HCT116 (cell line): ENCODE measurements at regions not wholly inside any gene's neighbourhood (a gene's known extent, or its start where the extent isn't known, plus 50 kb on each side); places are given as distances from the start of the nearest gene placed in this dataset.
A peak's percentile ranks its signal among the peaks of the same experiment; 100 is the strongest.
"Not testable (repeated sequence)": the region's sequence is repeated elsewhere in the genome, so short reads cannot be mapped to it uniquely, and the experiment has no call there.

Source experiments
- ATAC-seq: fragments of 200-7000 bp; cut with Tn5 transposase; 2 replicates; pipeline ENCODE4 v1.9.1; 2020; ENCODE audit warnings: mild to moderate bottlenecking, moderate library complexity
- BruUV-seq: library from RNA; stranded (reverse); fragments of 400-500 nt; replicated peaks from 2 replicates; lab custom pipeline; 2021; lab: Mats Ljungman, UMichigan
- CTCF ChIA-PET: fragments of 300-600 bp; sonication (Branson Sonifier 250); formaldehyde crosslinking; loops from one replicate; lab custom pipeline; 2021; ENCODE audit warnings: antibody characterized with exemption; lab: Charles Lee
- POLR2A ChIA-PET: fragments of 300-600, 350-600 bp; sonication (Branson Sonifier 250); formaldehyde crosslinking; loops from one replicate; lab custom pipeline; 2021; ENCODE audit warnings: antibody characterized with exemption; lab: Charles Lee
- RAD21 ChIA-PET, 2 experiments: fragments of 300-600 bp; sonication (Branson Sonifier 250); formaldehyde crosslinking; loops; one replicate each; lab custom pipeline; 2023; ENCODE audit warnings: low total read pairs in 2 of 2; ENCODE audit not compliant: uncharacterized antibody in 2 of 2, unreplicated experiment in 2 of 2, low non-redundant PET in 1 of 2; lab: Charles Lee
- DNase-seq: peaks from one replicate; pipeline ENCODE4 v3.0.0-alpha.2; 2010; ENCODE audit warnings: low read depth, low spot score
- H2AFZ ChIP-seq: fragments of 200-600 bp; shearing (Covaris generic), sonication (generic); 2 replicates; pipeline ENCODE4 v1.6.1; 2017; ENCODE audit warnings: low read depth, mixed run types, mixed read lengths, antibody characterized with exemption, low read length; ENCODE audit not compliant: poor library complexity, severe bottlenecking
- H3K27ac ChIP-seq: 2 replicates; pipeline ENCODE4 v1.5.1; 2012; ENCODE audit warnings: low read depth, low read length
- H3K27me3 ChIP-seq: fragments of 200-600 bp; sonication (generic); 2 replicates; pipeline ENCODE4 v1.6.1; 2016; ENCODE audit warnings: mixed run types, low read length, mixed read lengths; ENCODE audit not compliant: insufficient read depth
- H3K36me3 ChIP-seq, 2 experiments: fragments of 200-500 bp in 1 of 2; fragments of 200-600 bp in 1 of 2; sonication (Bioruptor generic) in 1 of 2; sonication (generic) in 1 of 2; 2 replicates each; pipeline versions ENCODE4 v1.5.1 to v1.6.1; 2014 to 2016; ENCODE audit warnings: low read length in 2 of 2, inconsistent platforms in 1 of 2, mixed read lengths in 1 of 2, mixed run types in 1 of 2; ENCODE audit not compliant: insufficient read depth in 2 of 2, control insufficient read depth in 1 of 2
- H3K4me1 ChIP-seq, 2 experiments: fragments of 200-600 bp in 1 of 2; sonication (generic) in 1 of 2; 2 replicates each; pipeline versions ENCODE4 v1.5.1 to v1.6.1; 2012 to 2017; ENCODE audit warnings: low read length in 2 of 2, inconsistent platforms in 1 of 2, mild to moderate bottlenecking in 1 of 2, mixed read lengths in 1 of 2, mixed run types in 1 of 2, moderate library complexity in 1 of 2; ENCODE audit not compliant: insufficient read depth in 2 of 2, control insufficient read depth in 1 of 2
- H3K4me2 ChIP-seq: fragments of 200-600 bp; sonication (generic); 2 replicates; pipeline ENCODE4 v1.6.1; 2017; ENCODE audit warnings: mixed run types, low read length, mixed read lengths
- H3K4me3 ChIP-seq, 2 experiments: fragments of 200-600 bp in 1 of 2; sonication (generic) in 1 of 2; replicated peaks in 1 of 2; 2 replicates each; pipeline ENCODE4 v1.5.1; 2011 to 2016; ENCODE audit warnings: low read length in 2 of 2, control low read depth in 1 of 2, low read depth in 1 of 2, mild to moderate bottlenecking in 1 of 2, mixed read lengths in 1 of 2, mixed run types in 1 of 2
- H3K79me2 ChIP-seq: fragments of 200-600 bp; sonication (generic); 2 replicates; pipeline ENCODE4 v1.6.1; 2017; ENCODE audit warnings: mild to moderate bottlenecking, mixed run types, low read length, moderate library complexity, mixed read lengths; ENCODE audit not compliant: insufficient read depth
- H3K9ac ChIP-seq: fragments of 200-600 bp; sonication (generic); 2 replicates; pipeline ENCODE4 v1.6.1; 2016; ENCODE audit warnings: low read length, mixed read lengths
- H3K9me2 ChIP-seq: fragments of 200-600 bp; sonication (generic), shearing (Covaris generic); 2 replicates; pipeline ENCODE4 v1.6.1; 2017; ENCODE audit warnings: mixed run types, mild to moderate bottlenecking, moderate library complexity; ENCODE audit not compliant: insufficient read depth
- H3K9me3 ChIP-seq, 2 experiments: fragments of 200-500 bp in 1 of 2; fragments of 200-600 bp in 1 of 2; sonication (Bioruptor generic) in 1 of 2; sonication (generic) in 1 of 2; 2 replicates each; pipeline ENCODE4 v1.6.1; 2014 to 2017; ENCODE audit warnings: low read length in 2 of 2, mixed read lengths in 2 of 2, inconsistent platforms in 1 of 2, low read depth in 1 of 2, mild to moderate bottlenecking in 1 of 2, mixed run types in 1 of 2, moderate library complexity in 1 of 2; ENCODE audit not compliant: control insufficient read depth in 1 of 2, insufficient read depth in 1 of 2
- H4K20me1 ChIP-seq: fragments of 200-600 bp; sonication (generic), shearing (Covaris generic); 2 replicates; pipeline ENCODE4 v1.6.1; 2017; ENCODE audit warnings: mixed run types, mild to moderate bottlenecking, moderate library complexity; ENCODE audit not compliant: insufficient read depth
- CEBPB ChIP-seq: IDR thresholded peaks from 2 replicates; pipeline ENCODE4 v1.6.1; 2012; ENCODE audit warnings: low read depth
- EGR1 ChIP-seq: IDR thresholded peaks from 2 replicates; pipeline ENCODE4 v1.6.1; 2012; ENCODE audit warnings: low read depth
- EZH2phosphoT487 ChIP-seq: fragments of 200-600 bp; IDR thresholded peaks from 2 replicates; pipeline ENCODE4 v1.6.1; 2018; ENCODE audit warnings: antibody characterized with exemption, borderline replicate concordance
- POLR2AphosphoS5 ChIP-seq: IDR thresholded peaks from 2 replicates; pipeline ENCODE4 v1.6.1; 2011; ENCODE audit warnings: mild to moderate bottlenecking, low read depth, low read length, moderate library complexity
- SIN3A ChIP-seq: IDR thresholded peaks from 2 replicates; pipeline ENCODE4 v1.6.1; 2012; ENCODE audit warnings: low read depth
- SP1 ChIP-seq: IDR thresholded peaks from 2 replicates; pipeline ENCODE4 v1.6.1; 2012; ENCODE audit warnings: low read depth
- intact Hi-C: fragments of 100-400 bp; cut with micrococcal nuclease; formaldehyde crosslinking; loops from 2 replicates; pipeline ENCODE4 v1.10.0; 2022
- TF ChIP-seq, protein P1 (sequence below), 3 experiments: fragments of 200-600 bp in 1 of 3; sonication (generic) in 1 of 3; IDR thresholded peaks in 2 of 3; conservative IDR thresholded peaks in 1 of 3; 2 replicates each; pipeline ENCODE4 v1.5.1; 2012 to 2017; ENCODE audit warnings: low read depth in 2 of 3, low read length in 2 of 3, antibody characterized with exemption in 1 of 3, borderline replicate concordance in 1 of 3, control low read depth in 1 of 3, mild to moderate bottlenecking in 1 of 3, mixed read lengths in 1 of 3, mixed run types in 1 of 3, moderate library complexity in 1 of 3; ENCODE audit not compliant: insufficient read depth in 1 of 3

- Histone ChIP-seq H3K9ac (no peak overlapping the region), H3K27me3 (no peaks in the 10 kb centered on the region), H3K9me2 (no peaks in the 10 kb centered on the region), H2AFZ (no peak overlapping the region), H4K20me1 (no peaks in the 10 kb centered on the region), H3K36me3 (no peaks in the 10 kb centered on the region), H3K9me3 (peaks cover 3 to 4% of the 10 kb centered on the region in 2 experiments; a peak in 2 of 4 replicates), H3K79me2 (no peaks in the 10 kb centered on the region), H3K4me2 (no peak overlapping the region), H3K4me3 (no peak overlapping the region), H3K4me1 (no peaks in the 10 kb centered on the region), H3K27ac (no peak overlapping the region)
- POLR2A ChIA-PET: no interaction called here
- ATAC-seq: no peak
- TF ChIP-seq, protein P1, sequence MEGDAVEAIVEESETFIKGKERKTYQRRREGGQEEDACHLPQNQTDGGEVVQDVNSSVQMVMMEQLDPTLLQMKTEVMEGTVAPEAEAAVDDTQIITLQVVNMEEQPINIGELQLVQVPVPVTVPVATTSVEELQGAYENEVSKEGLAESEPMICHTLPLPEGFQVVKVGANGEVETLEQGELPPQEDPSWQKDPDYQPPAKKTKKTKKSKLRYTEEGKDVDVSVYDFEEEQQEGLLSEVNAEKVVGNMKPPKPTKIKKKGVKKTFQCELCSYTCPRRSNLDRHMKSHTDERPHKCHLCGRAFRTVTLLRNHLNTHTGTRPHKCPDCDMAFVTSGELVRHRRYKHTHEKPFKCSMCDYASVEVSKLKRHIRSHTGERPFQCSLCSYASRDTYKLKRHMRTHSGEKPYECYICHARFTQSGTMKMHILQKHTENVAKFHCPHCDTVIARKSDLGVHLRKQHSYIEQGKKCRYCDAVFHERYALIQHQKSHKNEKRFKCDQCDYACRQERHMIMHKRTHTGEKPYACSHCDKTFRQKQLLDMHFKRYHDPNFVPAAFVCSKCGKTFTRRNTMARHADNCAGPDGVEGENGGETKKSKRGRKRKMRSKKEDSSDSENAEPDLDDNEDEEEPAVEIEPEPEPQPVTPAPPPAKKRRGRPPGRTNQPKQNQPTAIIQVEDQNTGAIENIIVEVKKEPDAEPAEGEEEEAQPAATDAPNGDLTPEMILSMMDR (IDR thresholded peaks at IDR 0.05 in 2 of 3, conservative IDR thresholded peaks at IDR 0.05 in 1 of 3; ENCODE audit: borderline replicate concordance in 1 of 3, insufficient read depth in 1 of 3, low read depth in 2 of 3, low read length in 2 of 3): 0 out of 6 replicates have a peak, but pooled peaks of 1 of the 3 experiments have one; percentile 24
- TF ChIP-seq POLR2AphosphoS5 (no peak), SP1 (no peak)
- CTCF ChIA-PET: no interaction called here
- RAD21 ChIA-PET: no interaction called here
- DNase-seq: no peak
- no TSS peak for BruUV-seq
- intact Hi-C loops: no loop called here
These were observed 933.8 kb downstream of the TMEM121 start for GRCh38 chr14:106459971-106460730.

GRCh38 chr14:106460916-106461315 lies 934.5 kb downstream of the TMEM121 start:
- ChIA-PET CTCF (no interaction called here), RAD21 (no interaction called here), POLR2A (no interaction called here)
- no peaks in the 10 kb centered on the region for H4K20me1 ChIP-seq
- no peak overlapping the region for H3K27ac ChIP-seq
- DNase-seq (no peak), ATAC-seq (no peak)
- H3K4me2 ChIP-seq: no peak overlapping the region
- no peaks in the 10 kb centered on the region for H3K79me2 ChIP-seq
- TF ChIP-seq EGR1 (no peak), CEBPB (no peak), SP1 (no peak), SIN3A (no peak), EZH2phosphoT487 (no peak)
- H3K9me3 ChIP-seq: peaks cover 3 to 4% of the 10 kb centered on the region in 2 experiments; a peak in 2 of 4 replicates
- H3K27me3 ChIP-seq: no peaks in the 10 kb centered on the region
- H3K4me3 ChIP-seq: no peak overlapping the region
- BruUV-seq: no TSS peak
- H3K9me2 ChIP-seq: no peaks in the 10 kb centered on the region
- intact Hi-C loops: no loop called here
- no peak overlapping the region for H2AFZ ChIP-seq
- no peak overlapping the region for H3K9ac ChIP-seq
- no peaks in the 10 kb centered on the region for H3K4me1 ChIP-seq
- H3K36me3 ChIP-seq: no peaks in the 10 kb centered on the region

GRCh38 chr14:106466483-106466882 lies 940.1 kb downstream of the TMEM121 start:
- H3K9me3 ChIP-seq, H4K20me1 ChIP-seq, H3K4me3 ChIP-seq, H2AFZ ChIP-seq, POLR2A ChIA-PET, H3K9me2 ChIP-seq, RAD21 ChIA-PET, H3K79me2 ChIP-seq, H3K27ac ChIP-seq, CTCF ChIA-PET, DNase-seq, intact Hi-C loops, BruUV-seq, H3K9ac ChIP-seq, H3K4me2 ChIP-seq, H3K36me3 ChIP-seq, H3K27me3 ChIP-seq, H3K4me1 ChIP-seq, ATAC-seq: not testable (repeated sequence)
